Jurkat, Clone E6-1 (cell line): ENCODE measurements at regions not wholly inside any gene's neighbourhood (a gene's known extent, or its start where the extent isn't known, plus 50 kb on each side); places are given as distances from the start of the nearest gene placed in this dataset.
A peak's percentile ranks its signal among the peaks of the same experiment; 100 is the strongest.

Source experiments
- DNase-seq: peaks from one replicate; pipeline ENCODE4 v3.0.0-alpha.2; 2011; ENCODE audit warnings: low read depth, low spot score
- H3K4me3 ChIP-seq: 2 replicates; pipeline ENCODE4 v1.5.1; 2011; ENCODE audit warnings: mild to moderate bottlenecking, low read length, control low read depth, moderate library complexity

- DNase-seq = peak; percentile 71
- H3K4me3 ChIP-seq = no peak overlapping the region
Measured at GRCh38 chr16:65867276-65867960, 499.1 kb upstream of the CDH5 start.

- no peak for DNase-seq
- no peak overlapping the region for H3K4me3 ChIP-seq
Measured at GRCh38 chr16:65863236-65863635, 503.3 kb upstream of the CDH5 start.

- DNase-seq = no peak
Measured at GRCh38 chr16:65861131-65861731, 505.3 kb upstream of the CDH5 start.

GRCh38 chr16:65855171-65856145, 511.0 kb upstream of the CDH5 start:
- H3K4me3 ChIP-seq = no peak overlapping the region
- no peak for DNase-seq

More at GRCh38 chr16:65861131-65861731, 505.3 kb upstream of the CDH5 start:
- no peak overlapping the region for H3K4me3 ChIP-seq

GRCh38 chr16:65846210-65846602, 520.3 kb upstream of the CDH5 start:
- H3K4me3 ChIP-seq = no peak overlapping the region
- DNase-seq = no peak

- H3K4me3 ChIP-seq = no peak overlapping the region
- DNase-seq = no peak
Measured at GRCh38 chr16:65845466-65846209, 520.9 kb upstream of the CDH5 start.

- H3K4me3 ChIP-seq = no peak overlapping the region
- no peak for DNase-seq
Measured at GRCh38 chr16:65843941-65844340, 522.5 kb upstream of the CDH5 start.

- DNase-seq = no peak
- no peak overlapping the region for H3K4me3 ChIP-seq
Measured at GRCh38 chr16:65842067-65842466, 524.4 kb upstream of the CDH5 start.

GRCh38 chr16:65838001-65838400, 528.5 kb upstream of the CDH5 start:
- H3K4me3 ChIP-seq = no peak overlapping the region
- no peak for DNase-seq

- DNase-seq = no peak
- no peak overlapping the region for H3K4me3 ChIP-seq
Measured at GRCh38 chr16:65837464-65837863, 529.0 kb upstream of the CDH5 start.

- DNase-seq = no peak
- H3K4me3 ChIP-seq = no peak overlapping the region
Measured at GRCh38 chr16:65834688-65835087, 531.8 kb upstream of the CDH5 start.

- no peak for DNase-seq
- H3K4me3 ChIP-seq = no peak overlapping the region
Measured at GRCh38 chr16:65833171-65833871, 533.2 kb upstream of the CDH5 start.

- no peak for DNase-seq
- no peak overlapping the region for H3K4me3 ChIP-seq
Measured at GRCh38 chr16:65832679-65833078, 533.8 kb upstream of the CDH5 start.

GRCh38 chr16:65831903-65832666, 534.4 kb upstream of the CDH5 start:
- no peak overlapping the region for H3K4me3 ChIP-seq
- no peak for DNase-seq

GRCh38 chr16:65829076-65829475, 537.4 kb upstream of the CDH5 start:
- H3K4me3 ChIP-seq = no peak overlapping the region
- no peak for DNase-seq

- DNase-seq = no peak
- no peak overlapping the region for H3K4me3 ChIP-seq
Measured at GRCh38 chr16:65828296-65828695, 538.2 kb upstream of the CDH5 start.

GRCh38 chr16:65827231-65827630, 539.3 kb upstream of the CDH5 start:
- no peak overlapping the region for H3K4me3 ChIP-seq
- no peak for DNase-seq
